HEK293 (cell line): ENCODE measurements at regions not wholly inside any gene's neighbourhood (a gene's known extent, or its start where the extent isn't known, plus 50 kb on each side); places are given as distances from the start of the nearest gene placed in this dataset.

ENCODE experiments used
- CTCF ChIA-PET: fragments of 350-600 bp; formaldehyde crosslinking; extraction: SDS; loops from one replicate; lab custom pipeline; 2021; ENCODE audit warnings: antibody characterized with exemption; lab: Yijun Ruan, JAX
- POLR2A ChIA-PET: fragments of 300-600 bp; formaldehyde crosslinking; extraction: SDS; loops from one replicate; lab custom pipeline; 2020; ENCODE audit warnings: antibody characterized with exemption, inconsistent platforms; lab: Yijun Ruan, JAX
- H3K27ac ChIP-seq: fragments of 200-500 bp; sonication (Bioruptor generic); 2 replicates; pipeline ENCODE4 v1.5.1; 2014; ENCODE audit warnings: low read depth, low read length, control low read depth, inconsistent platforms; ENCODE audit errors: extremely low read depth
- H3K36me3 ChIP-seq, 2 experiments: fragments of 200-500 bp in 1 of 2; sonication (Bioruptor generic) in 1 of 2; 1 replicate in 1 of 2; 2 replicates in 1 of 2; pipeline ENCODE4 v1.5.1; 2014 to 2017; ENCODE audit warnings: inconsistent platforms in 2 of 2, low read length in 2 of 2; ENCODE audit not compliant: control insufficient read depth in 2 of 2, insufficient read depth in 1 of 2
- H3K4me1 ChIP-seq: fragments of 200-500 bp; sonication (Bioruptor generic); 2 replicates; pipeline ENCODE4 v1.5.1; 2014; ENCODE audit warnings: mild to moderate bottlenecking, low read length, inconsistent platforms; ENCODE audit not compliant: control insufficient read depth, insufficient read depth
- H3K4me3 ChIP-seq: 2 replicates; pipeline ENCODE4 v1.5.1; 2011; ENCODE audit warnings: low read depth, mild to moderate bottlenecking, control low read depth, low read length, moderate library complexity
- H3K9me3 ChIP-seq: fragments of 200-500 bp; sonication (Bioruptor generic); 2 replicates; pipeline ENCODE4 v1.5.1; 2014; ENCODE audit warnings: low read depth, low read length, inconsistent platforms; ENCODE audit not compliant: control insufficient read depth, insufficient read depth
- EGR2 ChIP-seq: fragments of 450-650 bp; formaldehyde crosslinking; IDR thresholded peaks from 2 replicates; pipeline ENCODE4 v1.5.1; 2016; ENCODE audit warnings: low read depth, missing biosample characterization, missing genetic modification characterization
- GLI2 ChIP-seq: fragments of 450-650 bp; formaldehyde crosslinking; IDR thresholded peaks from 2 replicates; pipeline ENCODE4; 2017; ENCODE audit warnings: missing biosample characterization, missing genetic modification characterization, low read depth, borderline replicate concordance
- MEIS1 ChIP-seq: sonication (generic); formaldehyde crosslinking; IDR thresholded peaks from 2 replicates; pipeline ENCODE4 v1.8.1; 2022; ENCODE audit warnings: missing genetic modification reagents, mild to moderate bottlenecking, borderline replicate concordance
- OVOL3 ChIP-seq: fragments of 450-650 bp; formaldehyde crosslinking; IDR thresholded peaks from 2 replicates; pipeline ENCODE4 v1.5.1; 2016; ENCODE audit warnings: missing biosample characterization, missing genetic modification characterization
- PBX3 ChIP-seq: sonication (generic); formaldehyde crosslinking; IDR thresholded peaks from 2 replicates; pipeline ENCODE4 v1.8.1; 2022; ENCODE audit warnings: mild to moderate bottlenecking, moderate library complexity, missing genetic modification reagents
- ZBTB1 ChIP-seq: fragments of 450-650 bp; formaldehyde crosslinking; IDR thresholded peaks from 2 replicates; pipeline ENCODE4 v1.5.1; 2016; ENCODE audit warnings: missing biosample characterization, missing genetic modification characterization
- ZIC2 ChIP-seq: fragments of 450-650 bp; formaldehyde crosslinking; IDR thresholded peaks from 2 replicates; pipeline ENCODE4 v1.5.1; 2016; ENCODE audit warnings: missing biosample characterization, missing genetic modification characterization
- ZNF23 ChIP-seq: fragments of 450-650 bp; formaldehyde crosslinking; IDR thresholded peaks from 2 replicates; pipeline ENCODE4 v1.5.1; 2016; ENCODE audit warnings: missing biosample characterization, missing genetic modification characterization, borderline replicate concordance
- ZNF391 ChIP-seq: fragments of 450-650 bp; formaldehyde crosslinking; IDR thresholded peaks from 2 replicates; pipeline ENCODE4 v1.5.1; 2016; ENCODE audit warnings: low read depth, missing biosample characterization, missing genetic modification characterization, borderline replicate concordance
- ZNF48 ChIP-seq: fragments of 450-650 bp; formaldehyde crosslinking; IDR thresholded peaks from 2 replicates; pipeline ENCODE4 v1.5.1; 2016; ENCODE audit warnings: missing biosample characterization, missing genetic modification characterization
- ZNF501 ChIP-seq: fragments of 450-650 bp; formaldehyde crosslinking; IDR thresholded peaks from 2 replicates; pipeline ENCODE4 v1.5.1; 2016; ENCODE audit warnings: missing biosample characterization, missing genetic modification characterization
- ZNF549 ChIP-seq: fragments of 450-650 bp; IDR thresholded peaks from 2 replicates; pipeline ENCODE4 v1.5.1; 2018; ENCODE audit warnings: missing biosample characterization, missing genetic modification characterization, mild to moderate bottlenecking, inconsistent platforms, moderate library complexity
- ZNF561 ChIP-seq: fragments of 450-650 bp; IDR thresholded peaks from 2 replicates; pipeline ENCODE4 v1.5.1; 2018; ENCODE audit warnings: missing biosample characterization, missing genetic modification characterization, borderline replicate concordance
- ZNF600 ChIP-seq: fragments of 450-650 bp; formaldehyde crosslinking; IDR thresholded peaks from 2 replicates; pipeline ENCODE4 v1.5.1; 2016; ENCODE audit warnings: missing biosample characterization, missing genetic modification characterization
- ZNF658 ChIP-seq: fragments of 450-650 bp; formaldehyde crosslinking; IDR thresholded peaks from 2 replicates; pipeline ENCODE4; 2016; ENCODE audit warnings: missing biosample characterization, missing genetic modification characterization
- ZNF707 ChIP-seq: fragments of 450-650 bp; formaldehyde crosslinking; IDR thresholded peaks from 2 replicates; pipeline ENCODE4 v1.5.1; 2016; ENCODE audit warnings: missing biosample characterization, missing genetic modification characterization
- ZNF777 ChIP-seq: fragments of 450-650 bp; formaldehyde crosslinking; IDR thresholded peaks from 2 replicates; pipeline ENCODE4 v1.5.1; 2017; ENCODE audit warnings: missing biosample characterization, missing genetic modification characterization, borderline replicate concordance
- ZSCAN23 ChIP-seq: fragments of 450-650 bp; formaldehyde crosslinking; IDR thresholded peaks from 2 replicates; pipeline ENCODE4 v1.5.1; 2016; ENCODE audit warnings: missing biosample characterization, missing genetic modification characterization
- TF ChIP-seq, protein P1 (sequence below): fragments of 450-650 bp; formaldehyde crosslinking; IDR thresholded peaks from 2 replicates; pipeline ENCODE4 v1.5.1; 2016; ENCODE audit warnings: missing biosample characterization, missing genetic modification characterization
- TF ChIP-seq, protein P2 (sequence below): fragments of 450-650 bp; formaldehyde crosslinking; IDR thresholded peaks from 2 replicates; pipeline ENCODE4 v1.5.0; 2017; ENCODE audit warnings: missing biosample characterization, missing genetic modification characterization, borderline replicate concordance
- TF ChIP-seq, protein P3 (sequence below): fragments of 450-650 bp; formaldehyde crosslinking; IDR thresholded peaks from 2 replicates; pipeline ENCODE4 v1.5.1; 2016; ENCODE audit warnings: missing biosample characterization, missing genetic modification characterization, low read depth

- TF ChIP-seq ZNF391 (tag by site-specific recombination) (no peak), ZNF501 (tag by site-specific recombination) (no peak), GLI2 (tag by site-specific recombination) (no peak), EGR2 (tag by site-specific recombination) (no peak), ZSCAN23 (tag by site-specific recombination) (no peak), ZNF777 (tag by site-specific recombination) (no peak), MEIS1 (CRISPR knock-in tag) (no peak), ZBTB1 (tag by site-specific recombination) (no peak), OVOL3 (no peak)
- TF ChIP-seq, protein P1, sequence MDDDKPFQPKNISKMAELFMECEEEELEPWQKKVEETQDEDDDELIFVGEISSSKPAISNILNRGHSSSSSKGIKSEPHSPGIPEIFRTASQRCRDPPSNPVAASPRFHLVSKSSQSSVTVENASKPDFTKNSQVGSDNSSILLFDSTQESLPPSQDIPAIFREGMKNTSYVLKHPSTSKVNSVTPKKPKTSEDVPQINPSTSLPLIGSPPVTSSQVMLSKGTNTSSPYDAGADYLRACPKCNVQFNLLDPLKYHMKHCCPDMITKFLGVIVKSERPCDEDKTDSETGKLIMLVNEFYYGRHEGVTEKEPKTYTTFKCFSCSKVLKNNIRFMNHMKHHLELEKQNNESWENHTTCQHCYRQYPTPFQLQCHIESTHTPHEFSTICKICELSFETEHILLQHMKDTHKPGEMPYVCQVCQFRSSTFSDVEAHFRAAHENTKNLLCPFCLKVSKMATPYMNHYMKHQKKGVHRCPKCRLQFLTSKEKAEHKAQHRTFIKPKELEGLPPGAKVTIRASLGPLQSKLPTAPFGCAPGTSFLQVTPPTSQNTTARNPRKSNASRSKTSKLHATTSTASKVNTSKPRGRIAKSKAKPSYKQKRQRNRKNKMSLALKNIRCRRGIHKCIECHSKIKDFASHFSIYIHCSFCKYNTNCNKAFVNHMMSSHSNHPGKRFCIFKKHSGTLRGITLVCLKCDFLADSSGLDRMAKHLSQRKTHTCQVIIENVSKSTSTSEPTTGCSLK (tag by site-specific recombination), result no peak
- Histone ChIP-seq H3K36me3 (no peaks in the 10 kb centered on the region), H3K4me1 (no peaks in the 10 kb centered on the region), H3K27ac (no peak overlapping the region), H3K9me3 (no peaks in the 10 kb centered on the region), H3K4me3 (no peak overlapping the region)
- ChIA-PET CTCF (no interaction called here), POLR2A (no interaction called here)
Measured at GRCh38 chr2:92073036-92073814, 2798.0 kb upstream of the TEKT4 start.

- TF ChIP-seq, protein P2, sequence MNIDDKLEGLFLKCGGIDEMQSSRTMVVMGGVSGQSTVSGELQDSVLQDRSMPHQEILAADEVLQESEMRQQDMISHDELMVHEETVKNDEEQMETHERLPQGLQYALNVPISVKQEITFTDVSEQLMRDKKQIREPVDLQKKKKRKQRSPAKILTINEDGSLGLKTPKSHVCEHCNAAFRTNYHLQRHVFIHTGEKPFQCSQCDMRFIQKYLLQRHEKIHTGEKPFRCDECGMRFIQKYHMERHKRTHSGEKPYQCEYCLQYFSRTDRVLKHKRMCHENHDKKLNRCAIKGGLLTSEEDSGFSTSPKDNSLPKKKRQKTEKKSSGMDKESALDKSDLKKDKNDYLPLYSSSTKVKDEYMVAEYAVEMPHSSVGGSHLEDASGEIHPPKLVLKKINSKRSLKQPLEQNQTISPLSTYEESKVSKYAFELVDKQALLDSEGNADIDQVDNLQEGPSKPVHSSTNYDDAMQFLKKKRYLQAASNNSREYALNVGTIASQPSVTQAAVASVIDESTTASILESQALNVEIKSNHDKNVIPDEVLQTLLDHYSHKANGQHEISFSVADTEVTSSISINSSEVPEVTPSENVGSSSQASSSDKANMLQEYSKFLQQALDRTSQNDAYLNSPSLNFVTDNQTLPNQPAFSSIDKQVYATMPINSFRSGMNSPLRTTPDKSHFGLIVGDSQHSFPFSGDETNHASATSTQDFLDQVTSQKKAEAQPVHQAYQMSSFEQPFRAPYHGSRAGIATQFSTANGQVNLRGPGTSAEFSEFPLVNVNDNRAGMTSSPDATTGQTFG, result no peak
- TF ChIP-seq ZNF600 (tag by site-specific recombination) (no peak), ZIC2 (tag by site-specific recombination) (no peak), PBX3 (CRISPR knock-in tag) (no peak), ZNF48 (tag by site-specific recombination) (no peak), ZNF549 (tag by site-specific recombination) (no peak), ZNF707 (tag by site-specific recombination) (no peak), ZNF658 (no peak), ZNF23 (no peak), ZNF561 (tag by site-specific recombination) (no peak)
- TF ChIP-seq, protein P3, sequence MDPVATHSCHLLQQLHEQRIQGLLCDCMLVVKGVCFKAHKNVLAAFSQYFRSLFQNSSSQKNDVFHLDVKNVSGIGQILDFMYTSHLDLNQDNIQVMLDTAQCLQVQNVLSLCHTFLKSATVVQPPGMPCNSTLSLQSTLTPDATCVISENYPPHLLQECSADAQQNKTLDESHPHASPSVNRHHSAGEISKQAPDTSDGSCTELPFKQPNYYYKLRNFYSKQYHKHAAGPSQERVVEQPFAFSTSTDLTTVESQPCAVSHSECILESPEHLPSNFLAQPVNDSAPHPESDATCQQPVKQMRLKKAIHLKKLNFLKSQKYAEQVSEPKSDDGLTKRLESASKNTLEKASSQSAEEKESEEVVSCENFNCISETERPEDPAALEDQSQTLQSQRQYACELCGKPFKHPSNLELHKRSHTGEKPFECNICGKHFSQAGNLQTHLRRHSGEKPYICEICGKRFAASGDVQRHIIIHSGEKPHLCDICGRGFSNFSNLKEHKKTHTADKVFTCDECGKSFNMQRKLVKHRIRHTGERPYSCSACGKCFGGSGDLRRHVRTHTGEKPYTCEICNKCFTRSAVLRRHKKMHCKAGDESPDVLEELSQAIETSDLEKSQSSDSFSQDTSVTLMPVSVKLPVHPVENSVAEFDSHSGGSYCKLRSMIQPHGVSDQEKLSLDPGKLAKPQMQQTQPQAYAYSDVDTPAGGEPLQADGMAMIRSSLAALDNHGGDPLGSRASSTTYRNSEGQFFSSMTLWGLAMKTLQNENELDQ, result no peak
- TF ChIP-seq, all 188 proteins: peak for 0
- CTCF ChIA-PET, result no interaction called here
- H3K4me1 ChIP-seq, result no peaks in the 10 kb centered on the region
- no peak overlapping the region for H3K4me3 ChIP-seq
- H3K9me3 ChIP-seq, result no peaks in the 10 kb centered on the region
- H3K36me3 ChIP-seq, result no peaks in the 10 kb centered on the region
- POLR2A ChIA-PET, result no interaction called here
- no peak overlapping the region for H3K27ac ChIP-seq
Measured at GRCh38 chr2:92073815-92074548, 2797.2 kb upstream of the TEKT4 start.
